ENCODE measurements at regions not wholly inside any gene's neighbourhood (a gene's known extent, or its start where the extent isn't known, plus 50 kb on each side); places are given as distances from the start of the nearest gene placed in this dataset.

DNA sequence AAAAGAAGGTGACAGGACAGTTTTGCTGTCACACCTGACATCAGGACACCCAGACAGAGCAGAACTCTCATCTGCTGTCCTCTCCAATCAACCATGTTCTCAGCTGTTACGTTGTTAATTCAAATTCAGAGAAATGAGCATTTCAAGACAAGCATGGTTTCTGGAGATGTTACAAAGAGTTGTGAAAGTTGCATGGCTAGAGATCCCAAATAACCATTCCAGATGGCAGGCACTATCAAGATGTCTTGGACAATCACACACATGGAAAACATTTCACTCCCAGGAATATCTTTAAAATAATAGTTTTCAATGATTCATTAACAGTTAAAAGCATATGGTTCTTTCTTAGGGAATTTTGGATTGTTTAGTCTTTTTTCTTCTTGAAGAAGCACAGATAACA lies 533.1 kb downstream of the AGTPBP1 start:
- H3K4me3 ChIP-seq (ENCODE audit: low read depth, low read length, poor library complexity, severe bottlenecking) = no peak overlapping the region
- TF ChIP-seq EZH2 (IDR thresholded peaks at IDR 0.05; ENCODE audit: borderline replicate concordance, low read depth, low read length, poor library complexity, severe bottlenecking) = no peak
- TF ChIP-seq, protein P1, sequence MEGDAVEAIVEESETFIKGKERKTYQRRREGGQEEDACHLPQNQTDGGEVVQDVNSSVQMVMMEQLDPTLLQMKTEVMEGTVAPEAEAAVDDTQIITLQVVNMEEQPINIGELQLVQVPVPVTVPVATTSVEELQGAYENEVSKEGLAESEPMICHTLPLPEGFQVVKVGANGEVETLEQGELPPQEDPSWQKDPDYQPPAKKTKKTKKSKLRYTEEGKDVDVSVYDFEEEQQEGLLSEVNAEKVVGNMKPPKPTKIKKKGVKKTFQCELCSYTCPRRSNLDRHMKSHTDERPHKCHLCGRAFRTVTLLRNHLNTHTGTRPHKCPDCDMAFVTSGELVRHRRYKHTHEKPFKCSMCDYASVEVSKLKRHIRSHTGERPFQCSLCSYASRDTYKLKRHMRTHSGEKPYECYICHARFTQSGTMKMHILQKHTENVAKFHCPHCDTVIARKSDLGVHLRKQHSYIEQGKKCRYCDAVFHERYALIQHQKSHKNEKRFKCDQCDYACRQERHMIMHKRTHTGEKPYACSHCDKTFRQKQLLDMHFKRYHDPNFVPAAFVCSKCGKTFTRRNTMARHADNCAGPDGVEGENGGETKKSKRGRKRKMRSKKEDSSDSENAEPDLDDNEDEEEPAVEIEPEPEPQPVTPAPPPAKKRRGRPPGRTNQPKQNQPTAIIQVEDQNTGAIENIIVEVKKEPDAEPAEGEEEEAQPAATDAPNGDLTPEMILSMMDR (conservative IDR thresholded peaks at IDR 0.05; ENCODE audit: low read depth, low read length) = no peak
- BruUV-seq (replicated peaks) = no TSS peak
- H3K27me3 ChIP-seq (replicated peaks; ENCODE audit: insufficient read depth, low read depth, low read length, poor library complexity) = no peaks in the 10 kb centered on the region
- no peaks in the 10 kb centered on the region for H3K36me3 ChIP-seq (ENCODE audit: insufficient read depth, low read length, poor library complexity, severe bottlenecking)
- H3K9me3 ChIP-seq (ENCODE audit: low read depth, low read length, poor library complexity, severe bottlenecking) = no peaks in the 10 kb centered on the region
- intact Hi-C loops (cut with micrococcal nuclease; ENCODE audit: unreplicated experiment) = no loop called here
- no peak overlapping the region for H3K27ac ChIP-seq (ENCODE audit: low read depth, low read length, poor library complexity, severe bottlenecking)
- ChIA-PET POLR2A (ENCODE audit: low non-redundant PET) (no interaction called here), CTCF (no interaction called here)
- H3K4me1 ChIP-seq (ENCODE audit: insufficient read depth, low read length, poor library complexity, severe bottlenecking) = no peaks in the 10 kb centered on the region
- DNase-seq (ENCODE audit: low spot score) = no peak

DNA sequence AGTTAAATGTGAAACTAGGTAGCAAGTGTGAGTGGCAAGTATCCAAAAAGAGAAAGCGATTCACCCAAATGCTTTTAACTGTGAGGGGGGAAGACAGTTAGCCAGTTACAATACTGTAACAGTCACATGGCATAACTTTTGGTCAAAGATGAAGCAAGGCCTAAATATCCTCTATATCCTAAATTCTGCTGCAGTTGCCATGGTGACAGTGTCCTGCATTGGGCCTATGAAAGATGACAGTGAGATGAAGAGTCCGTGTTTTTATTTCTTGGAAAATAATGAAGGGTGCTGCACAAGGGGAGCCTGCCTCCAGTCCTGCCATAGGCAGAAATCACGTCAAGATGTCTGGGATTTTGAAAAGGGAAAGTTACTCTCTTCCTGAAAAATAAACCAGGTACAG lies 534.6 kb downstream of the NTRK2 start:
- Histone ChIP-seq H3K9me3 (ENCODE audit: low read depth, low read length, poor library complexity, severe bottlenecking) (no peaks in the 10 kb centered on the region), H3K27ac (ENCODE audit: low read depth, low read length, poor library complexity, severe bottlenecking) (no peak overlapping the region), H3K27me3 (replicated peaks; ENCODE audit: insufficient read depth, low read depth, low read length, poor library complexity) (peaks cover 4% of the 10 kb centered on the region), H3K4me1 (ENCODE audit: insufficient read depth, low read length, poor library complexity, severe bottlenecking) (no peaks in the 10 kb centered on the region), H3K36me3 (ENCODE audit: insufficient read depth, low read length, poor library complexity, severe bottlenecking) (no peaks in the 10 kb centered on the region), H3K4me3 (ENCODE audit: low read depth, low read length, poor library complexity, severe bottlenecking) (no peak overlapping the region)
- TF ChIP-seq, protein P1 (conservative IDR thresholded peaks at IDR 0.05; ENCODE audit: low read depth, low read length) = no peak
- no peak for TF ChIP-seq EZH2 (IDR thresholded peaks at IDR 0.05; ENCODE audit: borderline replicate concordance, low read depth, low read length, poor library complexity, severe bottlenecking)
- no TSS peak for BruUV-seq (replicated peaks)
- ChIA-PET CTCF (no interaction called here), POLR2A (ENCODE audit: low non-redundant PET) (no interaction called here)
- no peak for DNase-seq (ENCODE audit: low spot score)
- intact Hi-C loops (cut with micrococcal nuclease; ENCODE audit: unreplicated experiment) = no loop called here

DNA sequence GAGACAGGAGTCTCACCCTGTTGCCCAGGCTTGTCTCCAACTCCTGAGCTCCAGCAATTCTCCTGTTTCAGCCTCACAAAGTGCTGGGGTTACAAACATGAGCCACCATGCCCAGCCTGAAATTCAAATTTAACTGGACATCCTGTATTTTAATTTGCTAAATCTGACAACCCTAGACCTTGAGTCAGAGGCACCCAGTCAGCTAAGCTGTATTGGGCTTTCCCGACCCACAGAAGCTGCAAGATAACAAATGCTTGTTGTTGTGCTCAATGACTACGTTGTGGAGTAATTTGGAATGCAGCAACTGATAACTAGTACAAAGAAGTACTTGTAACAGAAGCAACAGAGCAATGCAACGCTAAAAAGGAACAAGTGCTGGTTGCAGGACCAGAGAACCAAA lies 533.1 kb downstream of the NTRK2 start:
- no peaks in the 10 kb centered on the region for H3K9me3 ChIP-seq (ENCODE audit: low read depth, low read length, poor library complexity, severe bottlenecking)

More for the DNA sequence above, 533.1 kb downstream of the NTRK2 start:
- Histone ChIP-seq H3K4me3 (ENCODE audit: low read depth, low read length, poor library complexity, severe bottlenecking) (no peak overlapping the region), H3K27ac (ENCODE audit: low read depth, low read length, poor library complexity, severe bottlenecking) (no peak overlapping the region), H3K27me3 (replicated peaks; ENCODE audit: insufficient read depth, low read depth, low read length, poor library complexity) (peaks cover 4% of the 10 kb centered on the region), H3K36me3 (ENCODE audit: insufficient read depth, low read length, poor library complexity, severe bottlenecking) (no peaks in the 10 kb centered on the region), H3K4me1 (ENCODE audit: insufficient read depth, low read length, poor library complexity, severe bottlenecking) (no peaks in the 10 kb centered on the region)
- ChIA-PET POLR2A (ENCODE audit: low non-redundant PET) (no interaction called here), CTCF (no interaction called here)
- no peak for DNase-seq (ENCODE audit: low spot score)
- TF ChIP-seq, protein P1 (conservative IDR thresholded peaks at IDR 0.05; ENCODE audit: low read depth, low read length) = no peak
- TF ChIP-seq EZH2 (IDR thresholded peaks at IDR 0.05; ENCODE audit: borderline replicate concordance, low read depth, low read length, poor library complexity, severe bottlenecking) = no peak
- intact Hi-C loops (cut with micrococcal nuclease; ENCODE audit: unreplicated experiment) = no loop called here
- BruUV-seq (replicated peaks) = no TSS peak
